ENCODE measurements at regions not wholly inside any gene's neighbourhood (a gene's known extent, or its start where the extent isn't known, plus 50 kb on each side); places are given as distances from the start of the nearest gene placed in this dataset.

DNA sequence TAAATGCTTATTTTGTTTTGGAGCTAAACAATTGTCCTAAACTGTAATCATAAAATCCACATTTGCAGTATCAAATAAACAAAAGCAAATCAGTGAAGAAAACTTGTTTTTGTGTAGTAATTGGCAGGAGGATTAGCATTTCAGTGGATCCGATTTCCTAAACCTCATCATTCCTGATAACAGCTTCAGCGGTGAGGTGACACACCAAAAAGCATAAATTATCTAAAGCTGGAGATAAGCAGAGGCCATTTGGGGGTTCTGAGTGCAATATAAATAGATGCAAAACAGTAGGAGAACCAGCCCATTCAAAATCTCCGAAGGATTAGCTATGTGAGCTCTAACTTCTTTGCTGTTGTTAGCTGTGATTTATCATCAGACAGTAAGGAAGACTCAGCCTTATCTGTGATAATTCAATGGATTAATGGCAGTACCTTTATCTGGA is 235.8 kb downstream of the EPHA7 start:
- Histone ChIP-seq H3K9me3 (no peaks in the 10 kb centered on the region), H3K4me3 (ENCODE audit: low read depth, low read length) (no peak overlapping the region), H3K36me3 (ENCODE audit: control insufficient read depth, insufficient read depth, low read length) (no peaks in the 10 kb centered on the region), H3K4me1 (no peaks in the 10 kb centered on the region), H3K27me3 (replicated peaks; ENCODE audit: control insufficient read depth, insufficient read depth, low read length) (no peaks in the 10 kb centered on the region)
- H3K27ac Mint-ChIP-seq (ENCODE audit: unreplicated experiment), result no peak overlapping the region
- no peak for DNase-seq
- no TSS peak for BruUV-seq (replicated peaks)
- TF ChIP-seq, protein P1, sequence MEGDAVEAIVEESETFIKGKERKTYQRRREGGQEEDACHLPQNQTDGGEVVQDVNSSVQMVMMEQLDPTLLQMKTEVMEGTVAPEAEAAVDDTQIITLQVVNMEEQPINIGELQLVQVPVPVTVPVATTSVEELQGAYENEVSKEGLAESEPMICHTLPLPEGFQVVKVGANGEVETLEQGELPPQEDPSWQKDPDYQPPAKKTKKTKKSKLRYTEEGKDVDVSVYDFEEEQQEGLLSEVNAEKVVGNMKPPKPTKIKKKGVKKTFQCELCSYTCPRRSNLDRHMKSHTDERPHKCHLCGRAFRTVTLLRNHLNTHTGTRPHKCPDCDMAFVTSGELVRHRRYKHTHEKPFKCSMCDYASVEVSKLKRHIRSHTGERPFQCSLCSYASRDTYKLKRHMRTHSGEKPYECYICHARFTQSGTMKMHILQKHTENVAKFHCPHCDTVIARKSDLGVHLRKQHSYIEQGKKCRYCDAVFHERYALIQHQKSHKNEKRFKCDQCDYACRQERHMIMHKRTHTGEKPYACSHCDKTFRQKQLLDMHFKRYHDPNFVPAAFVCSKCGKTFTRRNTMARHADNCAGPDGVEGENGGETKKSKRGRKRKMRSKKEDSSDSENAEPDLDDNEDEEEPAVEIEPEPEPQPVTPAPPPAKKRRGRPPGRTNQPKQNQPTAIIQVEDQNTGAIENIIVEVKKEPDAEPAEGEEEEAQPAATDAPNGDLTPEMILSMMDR (IDR thresholded peaks at IDR 0.05; ENCODE audit: insufficient read depth in 1 of 2, low read depth in 1 of 2, low read length in 1 of 2, severe bottlenecking in 1 of 2, unreplicated experiment in 1 of 2), result no peak
- intact Hi-C loops (cut with micrococcal nuclease; ENCODE audit: unreplicated experiment), result no loop called here
- H3K27me3 Mint-ChIP-seq (ENCODE audit: insufficient read depth, unreplicated experiment), result no peaks in the 10 kb centered on the region
- ChIA-PET CTCF (no interaction called here), POLR2A (no interaction called here)
- no peak overlapping the region for H3K4me3 Mint-ChIP-seq (ENCODE audit: unreplicated experiment)
- no peaks in the 10 kb centered on the region for H3K9me3 Mint-ChIP-seq (ENCODE audit: unreplicated experiment)
- H3K36me3 Mint-ChIP-seq (ENCODE audit: insufficient read depth, unreplicated experiment), result no peaks in the 10 kb centered on the region
- no peaks in the 10 kb centered on the region for H3K4me1 Mint-ChIP-seq (ENCODE audit: low read depth, unreplicated experiment)

DNA sequence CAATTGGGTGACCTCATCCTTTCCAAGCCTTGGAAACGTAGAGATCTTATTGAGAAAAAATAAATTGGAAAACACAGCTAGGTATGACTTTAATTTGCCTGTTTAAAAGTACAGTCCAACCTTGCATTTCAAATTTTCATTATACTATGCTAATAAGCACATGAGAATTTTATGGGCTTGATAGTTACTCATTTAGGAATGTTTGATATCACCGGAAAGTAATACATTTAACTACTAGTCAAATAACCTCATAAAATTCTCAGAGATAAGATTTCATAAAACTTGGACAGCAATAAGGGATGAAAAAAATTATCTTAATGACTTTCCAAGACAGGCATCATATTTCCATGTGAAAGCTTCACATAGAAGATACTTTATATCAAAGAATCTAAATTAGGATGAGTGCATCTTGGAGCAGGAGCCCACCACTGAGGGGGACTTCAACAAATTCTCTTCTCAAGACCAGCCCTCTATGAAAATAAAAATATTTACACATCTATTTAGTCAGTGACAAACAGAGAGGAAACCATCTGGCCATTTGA is 236.3 kb downstream of the EPHA7 start:
- Histone ChIP-seq H3K36me3 (ENCODE audit: control insufficient read depth, insufficient read depth, low read length) (no peaks in the 10 kb centered on the region), H3K4me3 (ENCODE audit: low read depth, low read length) (no peak overlapping the region), H3K27me3 (replicated peaks; ENCODE audit: control insufficient read depth, insufficient read depth, low read length) (no peaks in the 10 kb centered on the region), H3K9me3 (no peaks in the 10 kb centered on the region), H3K4me1 (no peaks in the 10 kb centered on the region)
- Mint-ChIP-seq H3K4me3 (ENCODE audit: unreplicated experiment) (no peak overlapping the region), H3K36me3 (ENCODE audit: insufficient read depth, unreplicated experiment) (no peaks in the 10 kb centered on the region), H3K9me3 (ENCODE audit: unreplicated experiment) (no peaks in the 10 kb centered on the region), H3K4me1 (ENCODE audit: low read depth, unreplicated experiment) (no peaks in the 10 kb centered on the region), H3K27ac (ENCODE audit: unreplicated experiment) (no peak overlapping the region), H3K27me3 (ENCODE audit: insufficient read depth, unreplicated experiment) (no peaks in the 10 kb centered on the region)
- TF ChIP-seq, protein P1 (IDR thresholded peaks at IDR 0.05; ENCODE audit: insufficient read depth in 1 of 2, low read depth in 1 of 2, low read length in 1 of 2, severe bottlenecking in 1 of 2, unreplicated experiment in 1 of 2), result no peak
- no TSS peak for BruUV-seq (replicated peaks)
- intact Hi-C loops (cut with micrococcal nuclease; ENCODE audit: unreplicated experiment), result no loop called here
- DNase-seq, result no peak
- ChIA-PET POLR2A (no interaction called here), CTCF (no interaction called here)

DNA sequence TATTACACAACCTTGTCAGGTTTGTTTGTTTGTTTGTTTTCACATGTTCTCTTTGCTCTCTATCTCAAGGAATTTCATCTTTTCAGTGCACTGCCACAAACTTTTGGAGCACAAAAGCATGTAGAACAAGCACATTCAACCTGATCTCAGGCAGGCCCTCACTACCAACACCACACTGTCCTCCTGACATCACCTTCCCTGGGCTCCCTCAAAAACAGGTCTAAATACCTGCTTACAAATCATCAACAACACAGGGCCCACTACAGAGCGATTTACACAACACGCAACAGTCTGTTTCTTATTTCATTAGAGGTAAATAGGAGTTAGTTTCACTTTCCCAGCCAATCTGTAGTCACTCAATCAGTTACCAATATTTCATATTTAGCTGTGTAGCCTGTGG is 241.4 kb downstream of the EPHA7 start:
- H3K27ac Mint-ChIP-seq (ENCODE audit: unreplicated experiment), result no peak overlapping the region
- TF ChIP-seq, protein P1 (IDR thresholded peaks at IDR 0.05; ENCODE audit: insufficient read depth in 1 of 2, low read depth in 1 of 2, low read length in 1 of 2, severe bottlenecking in 1 of 2, unreplicated experiment in 1 of 2), result no peak
- no peaks in the 10 kb centered on the region for H3K9me3 Mint-ChIP-seq (ENCODE audit: unreplicated experiment)
- Histone ChIP-seq H3K4me3 (ENCODE audit: low read depth, low read length) (no peak overlapping the region), H3K9me3 (no peaks in the 10 kb centered on the region), H3K4me1 (peaks cover 4% of the 10 kb centered on the region; the same call in 1 of the 2 replicates), H3K36me3 (ENCODE audit: control insufficient read depth, insufficient read depth, low read length) (no peaks in the 10 kb centered on the region), H3K27me3 (replicated peaks; ENCODE audit: control insufficient read depth, insufficient read depth, low read length) (no peaks in the 10 kb centered on the region)
- ChIA-PET POLR2A (no interaction called here), CTCF (no interaction called here)
- no peak overlapping the region for H3K4me3 Mint-ChIP-seq (ENCODE audit: unreplicated experiment)
- no peaks in the 10 kb centered on the region for H3K4me1 Mint-ChIP-seq (ENCODE audit: low read depth, unreplicated experiment)
- intact Hi-C loops (cut with micrococcal nuclease; ENCODE audit: unreplicated experiment), result no loop called here
- no TSS peak for BruUV-seq (replicated peaks)
- DNase-seq, result no peak
- no peaks in the 10 kb centered on the region for H3K27me3 Mint-ChIP-seq (ENCODE audit: insufficient read depth, unreplicated experiment)
- H3K36me3 Mint-ChIP-seq (ENCODE audit: insufficient read depth, unreplicated experiment), result no peaks in the 10 kb centered on the region

Measured in Caco-2 (cell line).